Natural killer cell (primary cell): ENCODE measurements at regions not wholly inside any gene's neighbourhood (a gene's known extent, or its start where the extent isn't known, plus 50 kb on each side); places are given as distances from the start of the nearest gene placed in this dataset.

Experiments
- ATAC-seq, 3 donors: fragments of 150-1000 bp in 2 of 3; fragments of 200-7000 bp in 1 of 3; cut with Tn5 transposase; 1 replicate in 1 of 3; 2 replicates in 2 of 3; pipeline ENCODE4 v1.10.0; 2021; ENCODE audit warnings: mild to moderate bottlenecking in 2 of 3, moderate library complexity in 2 of 3
- DNase-seq, 2 donors: peaks; one replicate each; pipeline versions ENCODE4 v3.0.0 to v3.0.0-alpha.2; 2013 to 2021; ENCODE audit warnings: mixed read lengths in 1 of 2
- H3K27ac ChIP-seq: one replicate; pipeline ENCODE4 v1.5.1; 2013; ENCODE audit warnings: mild to moderate bottlenecking, low read length
- H3K27me3 ChIP-seq: one replicate; pipeline ENCODE4 v1.6.1; 2013; ENCODE audit warnings: low read length; ENCODE audit not compliant: control insufficient read depth, insufficient read depth
- H3K36me3 ChIP-seq: one replicate; pipeline ENCODE4 v1.6.1; 2013; ENCODE audit warnings: low read length; ENCODE audit not compliant: control insufficient read depth, insufficient read depth
- H3K4me1 ChIP-seq: one replicate; pipeline ENCODE4 v1.6.1; 2013; ENCODE audit warnings: low read length; ENCODE audit not compliant: control insufficient read depth, insufficient read depth
- H3K4me3 ChIP-seq: one replicate; pipeline ENCODE4 v1.5.1; 2013; ENCODE audit warnings: low read length
- H3K9me3 ChIP-seq: one replicate; pipeline ENCODE4 v1.6.1; 2013; ENCODE audit warnings: low read length; ENCODE audit not compliant: control insufficient read depth, insufficient read depth
- H3K27ac Mint-ChIP-seq, 2 donors: one replicate each; pipeline ENCODE4 v1.8.0; 2022; ENCODE audit warnings: mild to moderate bottlenecking in 2 of 2, mixed read lengths in 2 of 2, moderate library complexity in 1 of 2
- H3K27me3 Mint-ChIP-seq, 2 donors: one replicate each; pipeline ENCODE4 v1.8.0; 2022; ENCODE audit warnings: low read depth in 2 of 2, mixed read lengths in 2 of 2
- H3K36me3 Mint-ChIP-seq: one replicate; pipeline ENCODE4 v1.8.0; 2022; ENCODE audit warnings: mixed read lengths
- H3K4me1 Mint-ChIP-seq, 2 donors: one replicate each; pipeline ENCODE4 v1.8.0; 2022; ENCODE audit warnings: mixed read lengths in 2 of 2
- H3K4me3 Mint-ChIP-seq: one replicate; pipeline ENCODE4 v1.8.0; 2022; ENCODE audit warnings: mild to moderate bottlenecking, moderate library complexity, mixed read lengths
- H3K9me3 Mint-ChIP-seq, 2 donors: one replicate each; pipeline ENCODE4 v1.8.0; 2022; ENCODE audit warnings: mixed read lengths in 2 of 2
- CTCF ChIP-seq: fragments of 200-600 bp; IDR thresholded peaks from one replicate; pipeline ENCODE4 v1.8.0; 2022; ENCODE audit warnings: antibody characterized with exemption
- WGBS: methylation state at CpG from one replicate; pipeline ENCODE4 v1.1.7; 2013; ENCODE audit warnings: missing lambda C conversion rate; ENCODE audit not compliant: insufficient coverage; 5-methylcytosine and 5-hydroxymethylcytosine counted together
- intact Hi-C: fragments of 100-400 bp; cut with micrococcal nuclease; formaldehyde crosslinking; loops from one replicate; pipeline ENCODE4 v1.14.2; 2022

- Mint-ChIP-seq H3K4me3 (no peak overlapping the region), H3K4me1 (peaks cover 0 to 5% of the 10 kb centered on the region in 2 donors), H3K36me3 (no peaks in the 10 kb centered on the region), H3K27ac (no peak overlapping the region), H3K9me3 (no peaks in the 10 kb centered on the region), H3K27me3 (peaks cover 2 to 6% of the 10 kb centered on the region in 2 donors)
- H3K4me1 ChIP-seq: no peaks in the 10 kb centered on the region
- no peak overlapping the region for H3K4me3 ChIP-seq
- no peaks in the 10 kb centered on the region for H3K9me3 ChIP-seq
- no peaks in the 10 kb centered on the region for H3K36me3 ChIP-seq
- DNase-seq: no peak
- H3K27me3 ChIP-seq: no peaks in the 10 kb centered on the region
- WGBS: 98% methylated on average over 3 of the region's 3 CpGs
- ATAC-seq: no peak
- TF ChIP-seq CTCF: no peak
- H3K27ac ChIP-seq: no peak overlapping the region
- intact Hi-C loops: no loop called here
These were observed 388.3 kb downstream of the TMEM38B start for GRCh38 chr9:106082621-106083020.

GRCh38 chr9:106084702-106085101, 390.4 kb downstream of the TMEM38B start:
- Histone ChIP-seq H3K27me3 (no peaks in the 10 kb centered on the region), H3K27ac (no peak overlapping the region), H3K9me3 (no peaks in the 10 kb centered on the region), H3K4me1 (no peaks in the 10 kb centered on the region), H3K4me3 (no peak overlapping the region), H3K36me3 (no peaks in the 10 kb centered on the region)
- DNase-seq: no peak
- Mint-ChIP-seq H3K4me3 (no peak overlapping the region), H3K27me3 (peaks cover 0 to 6% of the 10 kb centered on the region in 2 donors), H3K36me3 (no peaks in the 10 kb centered on the region), H3K27ac (no peak overlapping the region), H3K4me1 (peaks cover 0 to 5% of the 10 kb centered on the region in 2 donors), H3K9me3 (peaks cover 2 to 4% of the 10 kb centered on the region in 2 donors)
- intact Hi-C loops: no loop called here
- whole genome bisulfite sequencing: 71% methylated on average over 1 of the region's 1 CpG
- TF ChIP-seq CTCF: no peak
- no peak for ATAC-seq

- DNase-seq (no peak), ATAC-seq (no peak)
- no peaks in the 10 kb centered on the region for H3K27me3 ChIP-seq
- no peak overlapping the region for H3K4me3 ChIP-seq
- peaks cover 2 to 4% of the 10 kb centered on the region in 2 donors for H3K9me3 Mint-ChIP-seq
- H3K4me1 ChIP-seq: no peaks in the 10 kb centered on the region
- no peaks in the 10 kb centered on the region for H3K9me3 ChIP-seq
- no peaks in the 10 kb centered on the region for H3K36me3 ChIP-seq
- no peak overlapping the region for H3K27ac ChIP-seq
- TF ChIP-seq CTCF: no peak
- peaks cover 0 to 5% of the 10 kb centered on the region in 2 donors for H3K4me1 Mint-ChIP-seq
- no peaks in the 10 kb centered on the region for H3K36me3 Mint-ChIP-seq
- intact Hi-C loops: no loop called here
- H3K27ac Mint-ChIP-seq: no peak overlapping the region
- H3K27me3 Mint-ChIP-seq: peaks cover 0 to 5% of the 10 kb centered on the region in 2 donors
- no peak overlapping the region for H3K4me3 Mint-ChIP-seq
These were observed 391.1 kb downstream of the TMEM38B start for GRCh38 chr9:106085479-106085878.

- Mint-ChIP-seq H3K4me3 (no peak overlapping the region), H3K27me3 (peaks cover 0 to 5% of the 10 kb centered on the region in 2 donors), H3K36me3 (no peaks in the 10 kb centered on the region), H3K4me1 (no peaks in the 10 kb centered on the region), H3K9me3 (peaks cover 2 to 11% of the 10 kb centered on the region in 2 donors), H3K27ac (no peak overlapping the region)
- Histone ChIP-seq H3K9me3 (no peaks in the 10 kb centered on the region), H3K27me3 (no peaks in the 10 kb centered on the region), H3K4me1 (no peaks in the 10 kb centered on the region), H3K27ac (no peak overlapping the region), H3K36me3 (no peaks in the 10 kb centered on the region), H3K4me3 (no peak overlapping the region)
- no peak for TF ChIP-seq CTCF
- ATAC-seq (no peak), DNase-seq (no peak)
- intact Hi-C loops: no loop called here
- 97% methylated on average over 4 of the region's 4 CpGs for WGBS
These were observed 397.7 kb downstream of the TMEM38B start for GRCh38 chr9:106092083-106092482.
